AG04449 (cell line): ENCODE measurements at regions not wholly inside any gene's neighbourhood (a gene's known extent, or its start where the extent isn't known, plus 50 kb on each side); places are given as distances from the start of the nearest gene placed in this dataset.
A peak's percentile ranks its signal among the peaks of the same experiment; 100 is the strongest.

Experiments
- CTCF ChIA-PET: fragments of 350-600 bp; formaldehyde crosslinking; extraction: SDS; loops from one replicate; lab custom pipeline; 2021; ENCODE audit warnings: antibody characterized with exemption; lab: Yijun Ruan, JAX
- POLR2A ChIA-PET: fragments of 400-600, 350-600 bp; formaldehyde crosslinking; extraction: SDS; loops from one replicate; lab custom pipeline; 2020; ENCODE audit warnings: antibody characterized with exemption, inconsistent platforms; lab: Yijun Ruan, JAX
- DNase-seq: peaks from one replicate; pipeline ENCODE4 v3.0.0-alpha.2; 2010; ENCODE audit warnings: low read depth, low spot score
- H3K4me3 ChIP-seq: 2 replicates; pipeline ENCODE4 v1.5.1; 2011; ENCODE audit warnings: low read depth, mild to moderate bottlenecking, control low read depth, low read length
- TF ChIP-seq, protein P1 (sequence below): IDR thresholded peaks from one replicate; pipeline ENCODE4 v1.5.1; 2011; ENCODE audit warnings: mild to moderate bottlenecking, moderate library complexity, low read length, control low read depth, inconsistent platforms; ENCODE audit not compliant: insufficient read depth; ENCODE audit errors: missing control alignments

DNA sequence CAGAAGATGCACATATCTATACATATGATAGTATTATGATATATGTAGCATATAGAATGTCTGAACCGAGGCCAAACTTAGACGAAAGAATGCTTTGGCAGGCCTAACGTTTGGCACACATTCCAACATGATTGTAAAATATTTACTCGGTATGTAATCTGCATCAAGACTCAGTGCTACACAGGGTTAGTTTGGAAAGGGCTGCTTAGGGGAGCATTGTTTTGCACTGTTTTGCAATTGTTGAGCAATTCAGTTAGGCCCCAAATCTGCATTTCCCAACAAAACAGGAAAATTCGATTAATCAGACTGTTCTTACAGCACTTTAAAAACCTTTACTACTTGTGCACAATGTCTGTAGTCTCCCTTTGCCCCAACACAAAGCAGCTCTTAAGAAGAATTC, 216.0 kb upstream of the NEGR1 start:
- ChIA-PET CTCF (no interaction called here), POLR2A (no interaction called here)
- TF ChIP-seq, protein P1, sequence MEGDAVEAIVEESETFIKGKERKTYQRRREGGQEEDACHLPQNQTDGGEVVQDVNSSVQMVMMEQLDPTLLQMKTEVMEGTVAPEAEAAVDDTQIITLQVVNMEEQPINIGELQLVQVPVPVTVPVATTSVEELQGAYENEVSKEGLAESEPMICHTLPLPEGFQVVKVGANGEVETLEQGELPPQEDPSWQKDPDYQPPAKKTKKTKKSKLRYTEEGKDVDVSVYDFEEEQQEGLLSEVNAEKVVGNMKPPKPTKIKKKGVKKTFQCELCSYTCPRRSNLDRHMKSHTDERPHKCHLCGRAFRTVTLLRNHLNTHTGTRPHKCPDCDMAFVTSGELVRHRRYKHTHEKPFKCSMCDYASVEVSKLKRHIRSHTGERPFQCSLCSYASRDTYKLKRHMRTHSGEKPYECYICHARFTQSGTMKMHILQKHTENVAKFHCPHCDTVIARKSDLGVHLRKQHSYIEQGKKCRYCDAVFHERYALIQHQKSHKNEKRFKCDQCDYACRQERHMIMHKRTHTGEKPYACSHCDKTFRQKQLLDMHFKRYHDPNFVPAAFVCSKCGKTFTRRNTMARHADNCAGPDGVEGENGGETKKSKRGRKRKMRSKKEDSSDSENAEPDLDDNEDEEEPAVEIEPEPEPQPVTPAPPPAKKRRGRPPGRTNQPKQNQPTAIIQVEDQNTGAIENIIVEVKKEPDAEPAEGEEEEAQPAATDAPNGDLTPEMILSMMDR = no peak

GRCh38 chr1:72489801-72490200, 207.5 kb upstream of the NEGR1 start:
- no peak for DNase-seq
- H3K4me3 ChIP-seq = no peak overlapping the region
- ChIA-PET CTCF (interaction anchor here (1.4 kb wide), 1 partner anchor 13 kb away, joined by 3 read pairs; no protein-coding TSS in a partner anchor), POLR2A (no interaction called here)
- TF ChIP-seq, protein P1 = no peak

More for the DNA sequence above, 216.0 kb upstream of the NEGR1 start:
- no peak overlapping the region for H3K4me3 ChIP-seq
- no peak for DNase-seq

GRCh38 chr1:72485801-72486200, 203.5 kb upstream of the NEGR1 start:
- TF ChIP-seq, protein P1 = no peak
- POLR2A ChIA-PET = no interaction called here
- no peak overlapping the region for H3K4me3 ChIP-seq
- CTCF ChIA-PET = no interaction called here
- peak; percentile 5 for DNase-seq

GRCh38 chr1:72483846-72484357, 201.6 kb upstream of the NEGR1 start:
- TF ChIP-seq, protein P1 = no peak
- no peak overlapping the region for H3K4me3 ChIP-seq
- DNase-seq = no peak
- ChIA-PET CTCF (interaction anchor here (0.5 kb wide), 1 partner anchor 72 kb away, joined by 3 read pairs; no protein-coding TSS in a partner anchor), POLR2A (no interaction called here)

DNA sequence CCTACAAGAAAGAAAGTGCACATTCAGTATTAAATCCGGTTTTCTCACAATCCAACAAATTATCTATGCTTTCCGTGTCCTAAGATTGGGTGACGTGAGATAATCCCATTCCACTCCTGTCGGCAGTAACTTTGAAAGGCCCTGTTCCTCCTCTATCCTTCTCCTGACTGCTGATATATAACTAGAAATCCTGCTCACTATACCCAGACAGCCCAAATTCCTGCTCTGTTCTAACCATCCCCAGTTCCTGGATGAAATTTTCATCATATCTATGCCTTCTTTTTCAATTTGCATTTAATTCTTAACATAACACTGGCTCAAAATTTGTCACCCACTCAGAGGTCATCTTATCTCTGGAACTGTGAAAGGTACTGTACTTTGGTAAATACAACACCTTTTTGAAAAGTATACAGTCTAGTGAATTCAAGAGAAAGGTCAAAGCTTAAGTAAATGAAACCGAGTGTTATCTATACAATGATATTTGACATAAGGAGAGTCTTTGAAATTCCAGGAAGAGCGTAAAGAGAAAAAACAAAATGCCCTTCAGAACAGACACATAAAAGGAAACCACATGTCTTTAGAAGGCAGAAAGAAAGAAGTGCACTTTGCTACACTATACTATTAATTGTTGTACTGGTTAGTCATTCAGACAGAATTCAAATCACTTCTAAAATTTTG, 200.5 kb upstream of the NEGR1 start:
- TF ChIP-seq, protein P1 = no peak
- no peak overlapping the region for H3K4me3 ChIP-seq
- ChIA-PET POLR2A (no interaction called here), CTCF (no interaction called here)
- no peak for DNase-seq

DNA sequence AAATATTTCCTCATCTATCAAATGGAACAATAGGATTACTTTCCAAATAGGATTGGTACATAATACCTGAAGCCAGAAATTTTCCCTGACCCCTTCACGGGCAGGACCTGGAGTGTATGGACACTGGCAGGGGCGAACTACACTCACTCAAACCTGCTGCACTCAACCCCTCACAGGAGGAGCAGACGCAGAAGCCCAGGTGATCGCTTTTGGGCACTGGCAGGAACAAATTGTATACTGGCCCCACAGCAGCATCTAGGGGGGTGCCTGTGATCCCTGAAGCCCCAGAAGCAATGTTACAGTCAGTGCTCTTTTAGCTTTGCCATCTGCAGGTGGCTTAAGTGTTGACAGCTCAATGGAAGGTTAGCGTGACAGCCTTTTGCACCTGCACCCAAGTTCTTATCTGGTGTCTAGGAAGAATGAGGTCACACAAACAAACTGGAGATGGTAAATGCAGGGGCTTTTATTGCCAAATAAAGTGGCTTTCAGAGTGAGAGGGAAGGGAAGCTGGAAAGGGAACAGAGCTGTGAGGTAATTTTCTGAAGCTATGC, 199.2 kb upstream of the NEGR1 start:
- POLR2A ChIA-PET = no interaction called here
- no peak for DNase-seq
- TF ChIP-seq, protein P1 = no peak
- no peak overlapping the region for H3K4me3 ChIP-seq
- CTCF ChIA-PET = no interaction called here
